ENCODE measurements at regions not wholly inside any gene's neighbourhood (a gene's known extent, or its start where the extent isn't known, plus 50 kb on each side); places are given as distances from the start of the nearest gene placed in this dataset.
"Not testable (repeated sequence)": the region's sequence is repeated elsewhere in the genome, so short reads cannot be mapped to it uniquely, and the experiment has no call there.

- ATAC-seq; H4K20me1 ChIP-seq (ENCODE audit: insufficient read depth, low read length); in situ Hi-C loops (cut with HindIII; ENCODE audit: extremely low pct_ligation_motif_present, low pct_unique_long_range_greater_than_20kb); CTCF ChIA-PET (ENCODE audit: low intra/inter-chr PET ratio, low total read pairs); DNase-seq (ENCODE audit: low spot score); H3K4me2 ChIP-seq (ENCODE audit: low read depth, low read length); H3K4me1 ChIP-seq (ENCODE audit: insufficient read depth, low read length); H3K27ac ChIP-seq (ENCODE audit: extremely low read length, insufficient read depth, low read length); H3K36me3 ChIP-seq (replicated peaks in 1 of 2; ENCODE audit: control insufficient read depth in 1 of 2, insufficient read depth in 2 of 2, low read length in 2 of 2); H3K4me3 ChIP-seq (replicated peaks in 1 of 3; ENCODE audit: insufficient read depth in 1 of 3, low read depth in 2 of 3, low read length in 3 of 3); FAIRE-seq; H3K9ac ChIP-seq (ENCODE audit: insufficient read depth, low read depth, low read length); H2AFZ ChIP-seq (ENCODE audit: low read length); intact Hi-C loops (cut with micrococcal nuclease; ENCODE audit: unreplicated experiment); H3K9me3 ChIP-seq (ENCODE audit: low read length); H3K27me3 ChIP-seq (ENCODE audit: control insufficient read depth in 1 of 2, insufficient read depth in 2 of 2, low read length in 2 of 2); H3K79me2 ChIP-seq (ENCODE audit: insufficient read depth, low read length); POLR2A ChIA-PET; BruUV-seq (replicated peaks): not testable (repeated sequence)
- no CpG with 5 or more reads among the region's 3 CpGs for WGBS (ENCODE audit: low lambda C conversion rate)
Measured at GRCh38 chr15:101934506-101934905, 122.5 kb downstream of the OR4F15 start.

GRCh38 chr15:101937362-101937761 is 125.4 kb downstream of the OR4F15 start:
- BruUV-seq (replicated peaks); H3K27ac ChIP-seq (ENCODE audit: extremely low read length, insufficient read depth, low read length); H3K4me1 ChIP-seq (ENCODE audit: insufficient read depth, low read length); H3K4me2 ChIP-seq (ENCODE audit: low read depth, low read length); H4K20me1 ChIP-seq (ENCODE audit: insufficient read depth, low read length); H3K36me3 ChIP-seq (replicated peaks in 1 of 2; ENCODE audit: control insufficient read depth in 1 of 2, insufficient read depth in 2 of 2, low read length in 2 of 2); H3K79me2 ChIP-seq (ENCODE audit: insufficient read depth, low read length); H3K27me3 ChIP-seq (ENCODE audit: control insufficient read depth in 1 of 2, insufficient read depth in 2 of 2, low read length in 2 of 2); in situ Hi-C loops (cut with HindIII; ENCODE audit: extremely low pct_ligation_motif_present, low pct_unique_long_range_greater_than_20kb); POLR2A ChIA-PET; H2AFZ ChIP-seq (ENCODE audit: low read length); H3K4me3 ChIP-seq (replicated peaks in 1 of 3; ENCODE audit: insufficient read depth in 1 of 3, low read depth in 2 of 3, low read length in 3 of 3); H3K9me3 ChIP-seq (ENCODE audit: low read length); intact Hi-C loops (cut with micrococcal nuclease; ENCODE audit: unreplicated experiment); FAIRE-seq; ATAC-seq; H3K9ac ChIP-seq (ENCODE audit: insufficient read depth, low read depth, low read length); DNase-seq (ENCODE audit: low spot score); CTCF ChIA-PET (ENCODE audit: low intra/inter-chr PET ratio, low total read pairs): not testable (repeated sequence)
- WGBS (ENCODE audit: low lambda C conversion rate) = no CpG with 5 or more reads among the region's 1 CpG

GRCh38 chr15:101938555-101938954 is 126.6 kb downstream of the OR4F15 start:
- DNase-seq (ENCODE audit: low spot score); intact Hi-C loops (cut with micrococcal nuclease; ENCODE audit: unreplicated experiment); H2AFZ ChIP-seq (ENCODE audit: low read length); H3K9me3 ChIP-seq (ENCODE audit: low read length); ATAC-seq; BruUV-seq (replicated peaks); H3K36me3 ChIP-seq (replicated peaks in 1 of 2; ENCODE audit: control insufficient read depth in 1 of 2, insufficient read depth in 2 of 2, low read length in 2 of 2); H3K79me2 ChIP-seq (ENCODE audit: insufficient read depth, low read length); H3K4me1 ChIP-seq (ENCODE audit: insufficient read depth, low read length); H4K20me1 ChIP-seq (ENCODE audit: insufficient read depth, low read length); POLR2A ChIA-PET; H3K9ac ChIP-seq (ENCODE audit: insufficient read depth, low read depth, low read length); in situ Hi-C loops (cut with HindIII; ENCODE audit: extremely low pct_ligation_motif_present, low pct_unique_long_range_greater_than_20kb); FAIRE-seq; H3K4me2 ChIP-seq (ENCODE audit: low read depth, low read length); CTCF ChIA-PET (ENCODE audit: low intra/inter-chr PET ratio, low total read pairs); H3K27me3 ChIP-seq (ENCODE audit: control insufficient read depth in 1 of 2, insufficient read depth in 2 of 2, low read length in 2 of 2); H3K4me3 ChIP-seq (replicated peaks in 1 of 3; ENCODE audit: insufficient read depth in 1 of 3, low read depth in 2 of 3, low read length in 3 of 3); H3K27ac ChIP-seq (ENCODE audit: extremely low read length, insufficient read depth, low read length): not testable (repeated sequence)
- 98% methylated on average over 5 of the region's 7 CpGs for WGBS (ENCODE audit: low lambda C conversion rate)

- in situ Hi-C loops (cut with HindIII; ENCODE audit: extremely low pct_ligation_motif_present, low pct_unique_long_range_greater_than_20kb); FAIRE-seq: not testable (repeated sequence)
Measured at GRCh38 chr15:101945896-101946295, 133.9 kb downstream of the OR4F15 start.

More at GRCh38 chr15:101945896-101946295, 133.9 kb downstream of the OR4F15 start:
- H3K4me1 ChIP-seq (ENCODE audit: insufficient read depth, low read length); H4K20me1 ChIP-seq (ENCODE audit: insufficient read depth, low read length); BruUV-seq (replicated peaks); H2AFZ ChIP-seq (ENCODE audit: low read length); H3K27ac ChIP-seq (ENCODE audit: extremely low read length, insufficient read depth, low read length); POLR2A ChIA-PET; H3K9me3 ChIP-seq (ENCODE audit: low read length); ATAC-seq; H3K27me3 ChIP-seq (ENCODE audit: control insufficient read depth in 1 of 2, insufficient read depth in 2 of 2, low read length in 2 of 2); CTCF ChIA-PET (ENCODE audit: low intra/inter-chr PET ratio, low total read pairs); intact Hi-C loops (cut with micrococcal nuclease; ENCODE audit: unreplicated experiment); H3K9ac ChIP-seq (ENCODE audit: insufficient read depth, low read depth, low read length); H3K4me2 ChIP-seq (ENCODE audit: low read depth, low read length); H3K79me2 ChIP-seq (ENCODE audit: insufficient read depth, low read length); H3K36me3 ChIP-seq (replicated peaks in 1 of 2; ENCODE audit: control insufficient read depth in 1 of 2, insufficient read depth in 2 of 2, low read length in 2 of 2); DNase-seq (ENCODE audit: low spot score); H3K4me3 ChIP-seq (replicated peaks in 1 of 3; ENCODE audit: insufficient read depth in 1 of 3, low read depth in 2 of 3, low read length in 3 of 3): not testable (repeated sequence)
- 5% methylated on average over 2 of the region's 2 CpGs for WGBS (ENCODE audit: low lambda C conversion rate)

Measured in HepG2 (cell line).